SK-N-SH (cell line): ENCODE measurements at regions not wholly inside any gene's neighbourhood (a gene's known extent, or its start where the extent isn't known, plus 50 kb on each side); places are given as distances from the start of the nearest gene placed in this dataset.

Source experiments
- CTCF ChIA-PET: fragments of 300-600, 350-600 bp; formaldehyde crosslinking; extraction: SDS; loops from one replicate; lab custom pipeline; 2021; lab: Yijun Ruan, JAX
- POLR2A ChIA-PET: fragments of 350-600 bp; sonication (Branson Sonifier 250); formaldehyde crosslinking; extraction: SDS; loops from one replicate; lab custom pipeline; 2020; ENCODE audit warnings: antibody characterized with exemption, inconsistent platforms; lab: Yijun Ruan, JAX
- DNase-seq: peaks from one replicate; pipeline ENCODE4 v3.0.0; 2012
- H2AFZ ChIP-seq: fragments of 200-600 bp; sonication (generic); 2 replicates; pipeline ENCODE4 v1.8.1; 2016; ENCODE audit warnings: antibody characterized with exemption, mild to moderate bottlenecking, low read depth
- H3F3A ChIP-seq: fragments of 200-600 bp; sonication (generic); replicated peaks from 2 replicates; pipeline ENCODE3; 2016; ENCODE audit warnings: antibody characterized with exemption, mild to moderate bottlenecking; ENCODE audit not compliant: insufficient read depth
- H3K27ac ChIP-seq, 2 experiments: fragments of 200-500 bp in 1 of 2; fragments of 200-600 bp in 1 of 2; sonication (Bioruptor generic) in 1 of 2; sonication (generic), shearing (Covaris generic) in 1 of 2; 2 replicates each; pipeline versions ENCODE4 v1.5.1 to v1.6.1; 2014 to 2016; ENCODE audit warnings: low read depth in 2 of 2, inconsistent platforms in 1 of 2, low read length in 1 of 2, mild to moderate bottlenecking in 1 of 2, mixed read lengths in 1 of 2
- H3K27me3 ChIP-seq: fragments of 200-600 bp; sonication (generic), shearing (Covaris generic); 2 replicates; pipeline ENCODE4 v1.6.1; 2016; ENCODE audit warnings: mixed run types; ENCODE audit not compliant: insufficient read depth
- H3K36me3 ChIP-seq, 2 experiments: fragments of 200-500 bp in 1 of 2; fragments of 200-600 bp in 1 of 2; sonication (Bioruptor generic) in 1 of 2; sonication (generic) in 1 of 2; replicated peaks in 1 of 2; 2 replicates each; pipeline versions ENCODE3 to v1.5.1; 2014 to 2016; ENCODE audit warnings: low read length in 1 of 2, mild to moderate bottlenecking in 1 of 2; ENCODE audit not compliant: insufficient read depth in 2 of 2, control insufficient read depth in 1 of 2
- H3K4me1 ChIP-seq, 2 experiments: fragments of 200-500 bp in 1 of 2; fragments of 200-600 bp in 1 of 2; sonication (Bioruptor generic) in 1 of 2; sonication (generic), shearing (Covaris generic) in 1 of 2; 2 replicates each; pipeline versions ENCODE4 v1.5.1 to v1.6.1; 2014 to 2016; ENCODE audit warnings: low read depth in 1 of 2, low read length in 1 of 2, mixed run types in 1 of 2; ENCODE audit not compliant: insufficient read depth in 2 of 2, control insufficient read depth in 1 of 2
- H3K4me2 ChIP-seq: fragments of 200-600 bp; sonication (generic), shearing (Covaris generic); 2 replicates; pipeline ENCODE4 v1.6.1; 2017; ENCODE audit warnings: mixed run types
- H3K4me3 ChIP-seq, 2 experiments: fragments of 200-500 bp in 1 of 2; fragments of 200-600 bp in 1 of 2; sonication (Bioruptor generic) in 1 of 2; sonication (generic), shearing (Covaris generic) in 1 of 2; 2 replicates each; pipeline versions ENCODE4 v1.5.1 to v1.8.1; 2014 to 2016; ENCODE audit warnings: low read depth in 2 of 2, inconsistent platforms in 1 of 2, low read length in 1 of 2, mild to moderate bottlenecking in 1 of 2, mixed read lengths in 1 of 2, moderate library complexity in 1 of 2
- H3K79me2 ChIP-seq: fragments of 200-600 bp; sonication (generic); 2 replicates; pipeline ENCODE4 v1.8.1; 2017; ENCODE audit warnings: mild to moderate bottlenecking; ENCODE audit not compliant: insufficient read depth
- H3K9ac ChIP-seq: fragments of 200-600 bp; sonication (generic); 2 replicates; pipeline ENCODE4 v1.6.1; 2017; ENCODE audit warnings: mixed run types
- H3K9me2 ChIP-seq: fragments of 200-600 bp; sonication (generic); 2 replicates; pipeline ENCODE4 v1.6.1; 2017; ENCODE audit warnings: mixed run types
- H3K9me3 ChIP-seq: fragments of 200-600 bp; sonication (generic); 2 replicates; pipeline ENCODE4 v1.6.1; 2017; ENCODE audit warnings: mixed run types, mild to moderate bottlenecking, moderate library complexity
- H4K20me1 ChIP-seq: fragments of 200-600 bp; sonication (generic); 2 replicates; pipeline ENCODE4 v1.6.1; 2017; ENCODE audit warnings: mild to moderate bottlenecking, mixed run types; ENCODE audit not compliant: insufficient read depth
- CHD2 ChIP-seq: fragments of 150-350 bp; IDR thresholded peaks from 2 replicates; pipeline ENCODE4 v1.6.1; 2018; ENCODE audit warnings: low read length; ENCODE audit not compliant: partially characterized antibody
- EZH2phosphoT487 ChIP-seq: fragments of 200-600 bp; sonication (generic); IDR thresholded peaks from 2 replicates; pipeline ENCODE4 v1.6.1; 2017; ENCODE audit warnings: low read depth, mixed run types, mild to moderate bottlenecking, antibody characterized with exemption, moderate library complexity, borderline replicate concordance
- FOXJ3 ChIP-seq: sonication (generic); formaldehyde crosslinking; IDR thresholded peaks from 2 replicates; pipeline ENCODE4 v1.5.1; 2020; ENCODE audit warnings: mild to moderate bottlenecking, missing genetic modification reagents
- FOXM1 ChIP-seq: IDR thresholded peaks from 2 replicates; pipeline ENCODE4 v1.4.0; 2012; ENCODE audit warnings: low read depth, mild to moderate bottlenecking
- GATA2 ChIP-seq: sonication (generic); formaldehyde crosslinking; IDR thresholded peaks from 2 replicates; pipeline ENCODE4 v1.5.0; 2020; ENCODE audit warnings: mild to moderate bottlenecking, missing genetic modification reagents
- JUND ChIP-seq: IDR thresholded peaks from 2 replicates; pipeline ENCODE4 v1.4.0; 2012
- MEF2A ChIP-seq: IDR thresholded peaks from 2 replicates; pipeline ENCODE4 v1.4.0; 2012; ENCODE audit warnings: low read depth, borderline replicate concordance
- MXI1 ChIP-seq: IDR thresholded peaks from 2 replicates; pipeline ENCODE4 v1.6.1; 2012; ENCODE audit warnings: mild to moderate bottlenecking, low read depth, low read length, improper control_type of control experiment
- RAD21 ChIP-seq: IDR thresholded peaks from 2 replicates; pipeline ENCODE4 v1.6.1; 2012; ENCODE audit warnings: mild to moderate bottlenecking, low read length
- RCOR1 ChIP-seq: fragments of 150-350 bp; IDR thresholded peaks from 2 replicates; pipeline ENCODE4 v1.6.1; 2017; ENCODE audit warnings: antibody characterized with exemption, low read length
- RXRA ChIP-seq: IDR thresholded peaks from 2 replicates; pipeline ENCODE4 v1.4.0; 2012; ENCODE audit warnings: low read depth, mild to moderate bottlenecking, borderline replicate concordance
- SIN3A ChIP-seq: IDR thresholded peaks from 2 replicates; pipeline ENCODE4 v1.6.1; 2012; ENCODE audit warnings: low read depth, mild to moderate bottlenecking, low read length, moderate library complexity, borderline replicate concordance
- SMC3 ChIP-seq: IDR thresholded peaks from 2 replicates; pipeline ENCODE4 v1.6.1; 2012; ENCODE audit warnings: low read depth, low read length, improper control_type of control experiment
- TEAD4 ChIP-seq: IDR thresholded peaks from 2 replicates; pipeline ENCODE4 v1.4.0; 2012; ENCODE audit warnings: mild to moderate bottlenecking, borderline replicate concordance; ENCODE audit not compliant: insufficient read depth
- WGBS: methylation state at CpG from one replicate; pipeline ENCODE4 v1.1.6; 2017; ENCODE audit warnings: low lambda C conversion rate; 5-methylcytosine and 5-hydroxymethylcytosine counted together
- TF ChIP-seq, protein P1 (sequence below): IDR thresholded peaks from 2 replicates; pipeline ENCODE4 v1.4.0; 2012; ENCODE audit warnings: low read depth, borderline replicate concordance
- TF ChIP-seq, protein P2 (sequence below): fragments of 150-350 bp; IDR thresholded peaks from 2 replicates; pipeline ENCODE4 v1.6.1; 2017; ENCODE audit warnings: antibody characterized with exemption, low read length, low read depth, borderline replicate concordance
- TF ChIP-seq, protein P3 (sequence below): IDR thresholded peaks from 2 replicates; pipeline ENCODE4; 2012
- TF ChIP-seq, protein P4 (sequence below): IDR thresholded peaks from 2 replicates; pipeline ENCODE4 v1.4.0; 2012; ENCODE audit warnings: low read depth, borderline replicate concordance
- TF ChIP-seq, protein P5 (sequence below): IDR thresholded peaks from 2 replicates; pipeline ENCODE4 v1.6.1; 2012; ENCODE audit warnings: mild to moderate bottlenecking, low read depth, low read length, moderate library complexity

DNA sequence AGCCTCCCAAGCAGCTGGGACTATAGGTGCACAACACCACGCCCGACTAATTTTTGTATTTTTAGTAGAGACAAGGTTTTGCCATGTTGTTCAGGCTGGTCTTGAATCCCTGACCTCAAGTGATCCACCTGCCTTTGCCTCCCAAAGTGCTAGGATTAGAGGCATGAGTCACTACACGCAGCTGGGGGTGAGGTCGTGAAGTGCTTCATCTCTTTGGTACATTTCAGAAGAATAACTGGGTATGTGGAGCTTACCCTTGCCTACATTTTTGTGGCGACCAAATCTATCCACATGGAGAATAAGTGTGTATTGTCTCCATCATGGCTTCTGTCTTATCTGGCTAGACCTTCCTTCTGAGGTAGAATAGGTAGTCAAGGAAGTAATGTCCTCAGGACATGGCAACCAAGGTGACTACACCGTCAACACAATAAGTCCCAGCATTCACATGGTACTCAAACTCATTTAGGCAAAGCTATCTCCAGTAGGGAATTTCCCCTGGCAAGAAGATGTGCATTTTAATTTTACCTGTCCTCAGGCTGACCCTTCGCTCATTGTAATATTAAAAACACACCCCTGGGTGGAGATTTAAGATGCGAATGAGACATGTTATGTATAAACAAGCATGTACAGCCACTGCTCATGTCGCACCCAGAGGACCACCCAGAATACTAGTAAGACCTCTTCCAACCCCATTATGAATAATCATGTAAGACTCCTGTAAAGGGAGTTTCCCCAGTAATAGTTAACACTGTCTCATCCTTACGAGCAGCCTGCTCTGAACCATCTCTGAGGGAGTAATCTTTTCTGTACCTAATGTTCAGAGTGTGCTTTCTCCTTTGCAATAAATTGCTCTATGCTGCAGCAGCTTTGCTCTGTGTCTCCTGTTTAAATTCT lies 1173.2 kb downstream of the TAF11L14 start (continued):
- TF ChIP-seq, protein P1, sequence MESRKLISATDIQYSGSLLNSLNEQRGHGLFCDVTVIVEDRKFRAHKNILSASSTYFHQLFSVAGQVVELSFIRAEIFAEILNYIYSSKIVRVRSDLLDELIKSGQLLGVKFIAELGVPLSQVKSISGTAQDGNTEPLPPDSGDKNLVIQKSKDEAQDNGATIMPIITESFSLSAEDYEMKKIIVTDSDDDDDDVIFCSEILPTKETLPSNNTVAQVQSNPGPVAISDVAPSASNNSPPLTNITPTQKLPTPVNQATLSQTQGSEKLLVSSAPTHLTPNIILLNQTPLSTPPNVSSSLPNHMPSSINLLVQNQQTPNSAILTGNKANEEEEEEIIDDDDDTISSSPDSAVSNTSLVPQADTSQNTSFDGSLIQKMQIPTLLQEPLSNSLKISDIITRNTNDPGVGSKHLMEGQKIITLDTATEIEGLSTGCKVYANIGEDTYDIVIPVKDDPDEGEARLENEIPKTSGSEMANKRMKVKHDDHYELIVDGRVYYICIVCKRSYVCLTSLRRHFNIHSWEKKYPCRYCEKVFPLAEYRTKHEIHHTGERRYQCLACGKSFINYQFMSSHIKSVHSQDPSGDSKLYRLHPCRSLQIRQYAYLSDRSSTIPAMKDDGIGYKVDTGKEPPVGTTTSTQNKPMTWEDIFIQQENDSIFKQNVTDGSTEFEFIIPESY: no peak
- TF ChIP-seq CHD2: no peak
- TF ChIP-seq FOXM1: no peak
- TF ChIP-seq EZH2phosphoT487: no peak
- TF ChIP-seq RXRA: no peak
- TF ChIP-seq TEAD4: no peak
- TF ChIP-seq FOXJ3: no peak
- TF ChIP-seq JUND: no peak
- TF ChIP-seq SMC3: no peak
- TF ChIP-seq, protein P2, sequence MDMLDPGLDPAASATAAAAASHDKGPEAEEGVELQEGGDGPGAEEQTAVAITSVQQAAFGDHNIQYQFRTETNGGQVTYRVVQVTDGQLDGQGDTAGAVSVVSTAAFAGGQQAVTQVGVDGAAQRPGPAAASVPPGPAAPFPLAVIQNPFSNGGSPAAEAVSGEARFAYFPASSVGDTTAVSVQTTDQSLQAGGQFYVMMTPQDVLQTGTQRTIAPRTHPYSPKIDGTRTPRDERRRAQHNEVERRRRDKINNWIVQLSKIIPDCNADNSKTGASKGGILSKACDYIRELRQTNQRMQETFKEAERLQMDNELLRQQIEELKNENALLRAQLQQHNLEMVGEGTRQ: no peak
- TF ChIP-seq MEF2A: no peak
- TF ChIP-seq, protein P3, sequence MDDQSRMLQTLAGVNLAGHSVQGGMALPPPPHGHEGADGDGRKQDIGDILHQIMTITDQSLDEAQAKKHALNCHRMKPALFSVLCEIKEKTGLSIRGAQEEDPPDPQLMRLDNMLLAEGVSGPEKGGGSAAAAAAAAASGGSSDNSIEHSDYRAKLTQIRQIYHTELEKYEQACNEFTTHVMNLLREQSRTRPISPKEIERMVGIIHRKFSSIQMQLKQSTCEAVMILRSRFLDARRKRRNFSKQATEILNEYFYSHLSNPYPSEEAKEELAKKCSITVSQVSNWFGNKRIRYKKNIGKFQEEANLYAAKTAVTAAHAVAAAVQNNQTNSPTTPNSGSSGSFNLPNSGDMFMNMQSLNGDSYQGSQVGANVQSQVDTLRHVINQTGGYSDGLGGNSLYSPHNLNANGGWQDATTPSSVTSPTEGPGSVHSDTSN: no peak

DNA sequence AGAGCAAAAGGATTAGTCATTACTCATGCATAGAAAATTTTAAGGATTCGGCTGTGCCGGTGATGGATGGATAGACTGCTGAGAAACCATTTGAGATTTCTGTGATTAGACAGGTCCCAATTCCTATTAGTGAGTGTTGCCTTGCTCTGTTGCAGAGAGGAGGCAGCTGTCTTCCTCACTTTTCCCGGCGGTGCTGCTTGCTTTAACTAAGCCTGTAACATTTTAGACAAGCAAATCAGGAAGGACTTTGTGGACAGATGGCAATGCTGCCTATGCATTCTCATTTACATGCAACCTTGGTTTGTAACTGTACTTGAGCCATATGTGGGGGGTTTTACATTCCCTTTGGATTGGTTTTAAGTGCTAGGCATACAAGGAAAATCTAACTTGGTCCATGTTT lies 1176.3 kb downstream of the CDH18 start:
- Histone ChIP-seq H3K36me3 (no peaks in the 10 kb centered on the region), H3K4me1 (no peaks in the 10 kb centered on the region), H3K9me3 (no peaks in the 10 kb centered on the region), H3K9me2 (no peaks in the 10 kb centered on the region), H3K27me3 (no peaks in the 10 kb centered on the region), H3K27ac (no peak overlapping the region), H3K9ac (no peak overlapping the region), H3K4me2 (no peak overlapping the region), H3F3A (no peaks in the 10 kb centered on the region), H3K79me2 (no peaks in the 10 kb centered on the region), H4K20me1 (no peaks in the 10 kb centered on the region), H2AFZ (no peak overlapping the region; the same call in 1 of the 2 replicates), H3K4me3 (no peak overlapping the region)
- DNase-seq: no peak
- ChIA-PET CTCF (no interaction called here), POLR2A (no interaction called here)
- WGBS: 29% methylated on average over 4 of the region's 4 CpGs
- TF ChIP-seq, protein P4, sequence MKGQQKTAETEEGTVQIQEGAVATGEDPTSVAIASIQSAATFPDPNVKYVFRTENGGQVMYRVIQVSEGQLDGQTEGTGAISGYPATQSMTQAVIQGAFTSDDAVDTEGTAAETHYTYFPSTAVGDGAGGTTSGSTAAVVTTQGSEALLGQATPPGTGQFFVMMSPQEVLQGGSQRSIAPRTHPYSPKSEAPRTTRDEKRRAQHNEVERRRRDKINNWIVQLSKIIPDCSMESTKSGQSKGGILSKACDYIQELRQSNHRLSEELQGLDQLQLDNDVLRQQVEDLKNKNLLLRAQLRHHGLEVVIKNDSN: no peak
- TF ChIP-seq GATA2 (CRISPR knock-in tag): no peak
- TF ChIP-seq FOXM1: no peak
- TF ChIP-seq SIN3A: no peak
- TF ChIP-seq FOXJ3: no peak
- no peak for TF ChIP-seq RCOR1
- TF ChIP-seq, protein P5, sequence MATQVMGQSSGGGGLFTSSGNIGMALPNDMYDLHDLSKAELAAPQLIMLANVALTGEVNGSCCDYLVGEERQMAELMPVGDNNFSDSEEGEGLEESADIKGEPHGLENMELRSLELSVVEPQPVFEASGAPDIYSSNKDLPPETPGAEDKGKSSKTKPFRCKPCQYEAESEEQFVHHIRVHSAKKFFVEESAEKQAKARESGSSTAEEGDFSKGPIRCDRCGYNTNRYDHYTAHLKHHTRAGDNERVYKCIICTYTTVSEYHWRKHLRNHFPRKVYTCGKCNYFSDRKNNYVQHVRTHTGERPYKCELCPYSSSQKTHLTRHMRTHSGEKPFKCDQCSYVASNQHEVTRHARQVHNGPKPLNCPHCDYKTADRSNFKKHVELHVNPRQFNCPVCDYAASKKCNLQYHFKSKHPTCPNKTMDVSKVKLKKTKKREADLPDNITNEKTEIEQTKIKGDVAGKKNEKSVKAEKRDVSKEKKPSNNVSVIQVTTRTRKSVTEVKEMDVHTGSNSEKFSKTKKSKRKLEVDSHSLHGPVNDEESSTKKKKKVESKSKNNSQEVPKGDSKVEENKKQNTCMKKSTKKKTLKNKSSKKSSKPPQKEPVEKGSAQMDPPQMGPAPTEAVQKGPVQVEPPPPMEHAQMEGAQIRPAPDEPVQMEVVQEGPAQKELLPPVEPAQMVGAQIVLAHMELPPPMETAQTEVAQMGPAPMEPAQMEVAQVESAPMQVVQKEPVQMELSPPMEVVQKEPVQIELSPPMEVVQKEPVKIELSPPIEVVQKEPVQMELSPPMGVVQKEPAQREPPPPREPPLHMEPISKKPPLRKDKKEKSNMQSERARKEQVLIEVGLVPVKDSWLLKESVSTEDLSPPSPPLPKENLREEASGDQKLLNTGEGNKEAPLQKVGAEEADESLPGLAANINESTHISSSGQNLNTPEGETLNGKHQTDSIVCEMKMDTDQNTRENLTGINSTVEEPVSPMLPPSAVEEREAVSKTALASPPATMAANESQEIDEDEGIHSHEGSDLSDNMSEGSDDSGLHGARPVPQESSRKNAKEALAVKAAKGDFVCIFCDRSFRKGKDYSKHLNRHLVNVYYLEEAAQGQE: no peak
- TF ChIP-seq MXI1: no peak
- no peak for TF ChIP-seq MEF2A
- TF ChIP-seq RAD21: no peak
